ENCODE measurements at regions not wholly inside any gene's neighbourhood (a gene's known extent, or its start where the extent isn't known, plus 50 kb on each side); places are given as distances from the start of the nearest gene placed in this dataset.

GRCh38 chr12:86721713-86722397 lies 465.7 kb upstream of the MGAT4C start:
- Histone ChIP-seq H3K9me3 (ENCODE audit: low read length) (no peaks in the 10 kb centered on the region), H2AFZ (ENCODE audit: low read length) (no peak overlapping the region)

GRCh38 chr12:86719381-86719780 lies 463.2 kb upstream of the MGAT4C start:
- TF ChIP-seq EZH2 (IDR thresholded peaks at IDR 0.05; ENCODE audit: borderline replicate concordance, low read length), result no peak
- TF ChIP-seq CTCF (IDR thresholded peaks at IDR 0.05; ENCODE audit: low read length), result no peak
- Histone ChIP-seq H3F3A (ENCODE audit: insufficient read depth, low read length) (no peaks in the 10 kb centered on the region), H3K36me3 (ENCODE audit: insufficient read depth, low read length) (no peaks in the 10 kb centered on the region), H3K9ac (ENCODE audit: low read length) (no peak overlapping the region), H3K27ac (ENCODE audit: low read depth, low read length, poor library complexity, severe bottlenecking) (no peak overlapping the region), H3K79me2 (ENCODE audit: insufficient read depth, low read length) (no peaks in the 10 kb centered on the region), H3K9me2 (ENCODE audit: low read depth, low read length) (no peaks in the 10 kb centered on the region), H3K4me2 (ENCODE audit: low read length) (no peak overlapping the region), H3K4me3 (ENCODE audit: low read depth, low read length, poor library complexity, severe bottlenecking) (no peak overlapping the region), H3K27me3 (ENCODE audit: insufficient read depth, low read length) (no peaks in the 10 kb centered on the region), H3K4me1 (ENCODE audit: insufficient read depth, low read length, severe bottlenecking) (no peaks in the 10 kb centered on the region), H4K20me1 (ENCODE audit: insufficient read depth, low read length) (no peaks in the 10 kb centered on the region), H2AFZ (ENCODE audit: low read length) (no peak overlapping the region), H3K9me3 (ENCODE audit: low read length) (no peaks in the 10 kb centered on the region)

More at GRCh38 chr12:86721713-86722397, 465.7 kb upstream of the MGAT4C start:
- no peak for TF ChIP-seq EZH2 (IDR thresholded peaks at IDR 0.05; ENCODE audit: borderline replicate concordance, low read length)
- no peak for TF ChIP-seq CTCF (IDR thresholded peaks at IDR 0.05; ENCODE audit: low read length)
- no peak overlapping the region for H3K4me3 ChIP-seq (ENCODE audit: low read depth, low read length, poor library complexity, severe bottlenecking)
- no peaks in the 10 kb centered on the region for H3F3A ChIP-seq (ENCODE audit: insufficient read depth, low read length)
- no peaks in the 10 kb centered on the region for H4K20me1 ChIP-seq (ENCODE audit: insufficient read depth, low read length)
- no peaks in the 10 kb centered on the region for H3K27me3 ChIP-seq (ENCODE audit: insufficient read depth, low read length)
- no peaks in the 10 kb centered on the region for H3K36me3 ChIP-seq (ENCODE audit: insufficient read depth, low read length)
- H3K4me2 ChIP-seq (ENCODE audit: low read length), result no peak overlapping the region
- H3K79me2 ChIP-seq (ENCODE audit: insufficient read depth, low read length), result no peaks in the 10 kb centered on the region
- no peaks in the 10 kb centered on the region for H3K9me2 ChIP-seq (ENCODE audit: low read depth, low read length)
- no peak overlapping the region for H3K9ac ChIP-seq (ENCODE audit: low read length)
- no peak overlapping the region for H3K27ac ChIP-seq (ENCODE audit: low read depth, low read length, poor library complexity, severe bottlenecking)
- H3K4me1 ChIP-seq (ENCODE audit: insufficient read depth, low read length, severe bottlenecking), result no peaks in the 10 kb centered on the region

GRCh38 chr12:86713121-86713520 lies 456.9 kb upstream of the MGAT4C start:
- Histone ChIP-seq H3K4me1 (ENCODE audit: insufficient read depth, low read length, severe bottlenecking) (no peaks in the 10 kb centered on the region), H3K79me2 (ENCODE audit: insufficient read depth, low read length) (no peaks in the 10 kb centered on the region), H3F3A (ENCODE audit: insufficient read depth, low read length) (no peaks in the 10 kb centered on the region), H3K36me3 (ENCODE audit: insufficient read depth, low read length) (no peaks in the 10 kb centered on the region), H3K9me3 (ENCODE audit: low read length) (no peaks in the 10 kb centered on the region), H3K4me2 (ENCODE audit: low read length) (no peak overlapping the region), H3K9me2 (ENCODE audit: low read depth, low read length) (no peaks in the 10 kb centered on the region), H3K4me3 (ENCODE audit: low read depth, low read length, poor library complexity, severe bottlenecking) (no peak overlapping the region), H2AFZ (ENCODE audit: low read length) (no peak overlapping the region), H4K20me1 (ENCODE audit: insufficient read depth, low read length) (no peaks in the 10 kb centered on the region), H3K27ac (ENCODE audit: low read depth, low read length, poor library complexity, severe bottlenecking) (no peak overlapping the region), H3K9ac (ENCODE audit: low read length) (no peak overlapping the region), H3K27me3 (ENCODE audit: insufficient read depth, low read length) (no peaks in the 10 kb centered on the region)
- TF ChIP-seq EZH2 (IDR thresholded peaks at IDR 0.05; ENCODE audit: borderline replicate concordance, low read length), result no peak
- no peak for TF ChIP-seq CTCF (IDR thresholded peaks at IDR 0.05; ENCODE audit: low read length)

All from OCI-LY1 (cell line).